Lower leg skin (tissue), 4 donors: ENCODE measurements at regions not wholly inside any gene's neighbourhood (a gene's known extent, or its start where the extent isn't known, plus 50 kb on each side); places are given as distances from the start of the nearest gene placed in this dataset.

Experiments used
- DNase-seq, 2 donors: peaks; one replicate each; pipeline ENCODE4 v3.0.0-alpha.2; 2019; ENCODE audit warnings: low spot score in 2 of 2
- H3K4me3 ChIP-seq: fragments of 200-600 bp; sonication (generic); 2 replicates; pipeline ENCODE4 v1.5.1; 2017; ENCODE audit warnings: mild to moderate bottlenecking, low read depth; ENCODE audit not compliant: poor library complexity, severe bottlenecking
- POLR2A ChIP-seq, 2 donors: fragments of 450-650 bp; IDR thresholded peaks; one replicate each; pipeline ENCODE4 v1.6.1; 2016 to 2017; ENCODE audit warnings: antibody characterized with exemption in 2 of 2, mild to moderate bottlenecking in 1 of 2, moderate library complexity in 1 of 2
- WGBS, 2 donors: methylation state at CpG; one replicate each; pipeline ENCODE4 v1.1.5; 2018; 5-methylcytosine and 5-hydroxymethylcytosine counted together
- intact Hi-C: fragments of 100-400 bp; cut with DNase I; formaldehyde crosslinking; loops from one replicate; pipeline ENCODE4 v1.15.0; 2023; ENCODE audit warnings: low total_unique reads
- TF ChIP-seq, protein P1 (sequence below), 3 donors: fragments of 450-650 bp; IDR thresholded peaks; one replicate each; pipeline ENCODE4 v1.5.1; 2016; ENCODE audit warnings: antibody characterized with exemption in 3 of 3, mild to moderate bottlenecking in 3 of 3, moderate library complexity in 2 of 3

GRCh38 chr13:71169180-71169579, 697.8 kb downstream of the DACH1 start:
- DNase-seq, result no peak
- 31 to 33% methylated on average over 3 of the region's 3 CpGs for WGBS, 2 donors
- no peak for TF ChIP-seq POLR2A (IDR thresholded peaks at IDR 0.05)
- TF ChIP-seq, protein P1, sequence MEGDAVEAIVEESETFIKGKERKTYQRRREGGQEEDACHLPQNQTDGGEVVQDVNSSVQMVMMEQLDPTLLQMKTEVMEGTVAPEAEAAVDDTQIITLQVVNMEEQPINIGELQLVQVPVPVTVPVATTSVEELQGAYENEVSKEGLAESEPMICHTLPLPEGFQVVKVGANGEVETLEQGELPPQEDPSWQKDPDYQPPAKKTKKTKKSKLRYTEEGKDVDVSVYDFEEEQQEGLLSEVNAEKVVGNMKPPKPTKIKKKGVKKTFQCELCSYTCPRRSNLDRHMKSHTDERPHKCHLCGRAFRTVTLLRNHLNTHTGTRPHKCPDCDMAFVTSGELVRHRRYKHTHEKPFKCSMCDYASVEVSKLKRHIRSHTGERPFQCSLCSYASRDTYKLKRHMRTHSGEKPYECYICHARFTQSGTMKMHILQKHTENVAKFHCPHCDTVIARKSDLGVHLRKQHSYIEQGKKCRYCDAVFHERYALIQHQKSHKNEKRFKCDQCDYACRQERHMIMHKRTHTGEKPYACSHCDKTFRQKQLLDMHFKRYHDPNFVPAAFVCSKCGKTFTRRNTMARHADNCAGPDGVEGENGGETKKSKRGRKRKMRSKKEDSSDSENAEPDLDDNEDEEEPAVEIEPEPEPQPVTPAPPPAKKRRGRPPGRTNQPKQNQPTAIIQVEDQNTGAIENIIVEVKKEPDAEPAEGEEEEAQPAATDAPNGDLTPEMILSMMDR (IDR thresholded peaks at IDR 0.05), result no peak
- intact Hi-C loops, result no loop called here
- H3K4me3 ChIP-seq, result no peak overlapping the region

- intact Hi-C loops, result no loop called here
These were observed 710.5 kb downstream of the DACH1 start for GRCh38 chr13:71156550-71156949.

GRCh38 chr13:71149498-71150363, 717.3 kb downstream of the DACH1 start:
- no peak for DNase-seq
- WGBS, 2 donors, result 68 to 74% methylated on average over 10 of the region's 10 CpGs
- no peak for TF ChIP-seq POLR2A (IDR thresholded peaks at IDR 0.05)
- TF ChIP-seq, protein P1 (IDR thresholded peaks at IDR 0.05), result no peak
- intact Hi-C loops, result no loop called here
- H3K4me3 ChIP-seq, result no peak overlapping the region

More at GRCh38 chr13:71156550-71156949, 710.5 kb downstream of the DACH1 start:
- 77% methylated on average over 6 of the region's 6 CpGs for WGBS, 2 donors
- DNase-seq, result no peak
- no peak overlapping the region for H3K4me3 ChIP-seq
- no peak for TF ChIP-seq POLR2A (IDR thresholded peaks at IDR 0.05)
- TF ChIP-seq, protein P1 (IDR thresholded peaks at IDR 0.05), result no peak

DNA sequence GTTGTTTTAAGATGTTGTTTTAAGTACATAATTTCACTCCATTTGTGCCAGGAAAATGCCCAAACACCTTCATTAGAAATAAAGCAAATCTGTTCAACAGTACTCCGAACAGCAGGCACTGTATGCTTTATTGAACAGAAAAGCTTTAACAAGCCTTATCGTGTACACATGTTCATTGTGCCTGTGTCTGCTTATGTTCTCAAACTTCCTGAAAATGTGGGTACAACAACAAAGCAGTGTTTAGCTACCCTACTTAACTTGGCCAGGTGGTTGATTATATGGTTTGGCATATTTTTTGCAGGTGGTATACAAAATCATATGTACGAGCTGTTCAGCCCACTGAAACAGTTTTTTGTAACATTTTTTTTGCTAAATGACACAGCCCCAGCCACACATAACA, 718.0 kb downstream of the DACH1 start:
- 41 to 43% methylated on average over 3 of the region's 3 CpGs for WGBS, 2 donors
- DNase-seq, result no peak
- intact Hi-C loops, result no loop called here
- TF ChIP-seq POLR2A (IDR thresholded peaks at IDR 0.05), result no peak
- TF ChIP-seq, protein P1 (IDR thresholded peaks at IDR 0.05), result no peak
- H3K4me3 ChIP-seq, result no peak overlapping the region

DNA sequence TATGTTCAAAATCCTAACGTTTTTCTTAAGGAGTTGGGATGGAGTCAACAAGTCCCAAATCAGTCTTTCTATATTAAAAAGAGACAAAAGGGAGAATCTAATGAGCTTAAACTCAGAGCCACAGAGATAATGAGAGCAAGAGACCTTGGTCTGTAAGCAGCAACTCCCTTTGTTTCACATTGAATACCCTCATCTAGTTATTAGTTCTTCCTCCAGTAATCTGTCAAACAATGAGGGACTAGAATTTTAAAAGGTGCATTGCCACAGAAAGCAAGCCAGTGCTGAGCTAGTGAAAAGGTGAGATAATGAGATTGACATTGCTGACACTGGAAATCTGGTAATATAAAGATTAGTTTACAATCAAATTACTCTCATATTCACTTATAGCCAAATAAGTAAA, 718.6 kb downstream of the DACH1 start:
- 18 to 33% methylated on average over 1 of the region's 1 CpG for WGBS, 2 donors

More for the DNA sequence above, 718.6 kb downstream of the DACH1 start:
- no peak overlapping the region for H3K4me3 ChIP-seq
- intact Hi-C loops, result no loop called here
- no peak for DNase-seq
- no peak for TF ChIP-seq POLR2A (IDR thresholded peaks at IDR 0.05)
- TF ChIP-seq, protein P1 (IDR thresholded peaks at IDR 0.05), result no peak
